GM12873 (cell line): ENCODE measurements at regions not wholly inside any gene's neighbourhood (a gene's known extent, or its start where the extent isn't known, plus 50 kb on each side); places are given as distances from the start of the nearest gene placed in this dataset.

Experiments used
- CTCF ChIP-seq: IDR thresholded peaks from 2 replicates; pipeline ENCODE4 v1.5.1; 2012; ENCODE audit warnings: low read depth, mild to moderate bottlenecking, moderate library complexity, low read length, control low read depth; ENCODE audit not compliant: insufficient read depth; ENCODE audit errors: missing control alignments

GRCh38 chr7:52586704-52587103 is 448.7 kb upstream of the POM121L12 start:
- TF ChIP-seq CTCF, result no peak

GRCh38 chr7:52584041-52584440 is 451.4 kb upstream of the POM121L12 start:
- no peak for TF ChIP-seq CTCF

- TF ChIP-seq CTCF, result no peak
Observed at GRCh38 chr7:52571026-52571425, 464.4 kb upstream of the POM121L12 start.

- TF ChIP-seq CTCF, result no peak
Observed at GRCh38 chr7:52569151-52569550, 466.3 kb upstream of the POM121L12 start.

GRCh38 chr7:52565974-52566373 is 469.5 kb upstream of the POM121L12 start:
- TF ChIP-seq CTCF, result no peak

- TF ChIP-seq CTCF, result no peak
Observed at GRCh38 chr7:52555805-52556204, 479.6 kb upstream of the POM121L12 start.

GRCh38 chr7:52547308-52547910 is 488.0 kb upstream of the POM121L12 start:
- TF ChIP-seq CTCF, result no peak

- no peak for TF ChIP-seq CTCF
Observed at GRCh38 chr7:52540041-52540440, 495.4 kb upstream of the POM121L12 start.
